ENCODE measurements at regions not wholly inside any gene's neighbourhood (a gene's known extent, or its start where the extent isn't known, plus 50 kb on each side); places are given as distances from the start of the nearest gene placed in this dataset.

DNA sequence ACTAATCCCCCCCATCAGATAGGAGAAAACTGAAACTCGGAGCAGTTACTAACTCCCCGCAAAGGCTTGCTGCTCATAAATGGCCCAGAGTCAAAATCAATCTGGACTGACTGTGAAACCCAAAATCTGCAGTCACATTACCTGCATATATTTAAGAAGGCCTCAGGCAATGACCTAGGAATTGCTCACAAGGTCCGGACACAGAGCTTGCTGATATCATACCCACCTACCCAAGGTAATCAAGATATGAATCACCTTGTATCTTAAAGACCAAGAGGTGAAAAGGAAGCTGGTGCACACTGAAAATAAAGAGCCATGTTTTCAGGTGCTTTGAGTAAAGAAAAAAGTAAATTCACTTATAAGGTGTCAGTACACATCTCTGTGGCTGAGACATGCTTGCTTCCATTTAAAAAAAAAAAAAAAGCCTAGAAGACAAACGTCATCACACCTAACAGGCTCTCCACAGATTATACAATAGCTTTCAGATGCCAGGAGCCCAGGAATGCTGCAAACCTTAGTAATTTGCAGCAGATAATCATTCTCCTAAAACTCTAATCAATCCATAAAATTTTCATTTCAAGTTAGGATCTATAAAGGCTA lies 195.4 kb downstream of the ZEB2 start:
- Histone ChIP-seq H3K4me3 (ENCODE audit: low read length) (peak overlapping the region; percentile 56), H3K27me3 (ENCODE audit: low read length) (no peaks in the 10 kb centered on the region), H4K20me1 (ENCODE audit: insufficient read depth, low read depth, low read length) (no peaks in the 10 kb centered on the region), H3K4me2 (ENCODE audit: low read depth, low read length, poor library complexity, severe bottlenecking) (peak overlapping the region; percentile 74), H3K79me2 (ENCODE audit: low read length) (peaks cover 100% of the 10 kb centered on the region), H2AFZ (ENCODE audit: low read length) (no peak overlapping the region), H3K9me3 (ENCODE audit: low read length) (no peaks in the 10 kb centered on the region), H3K27ac (ENCODE audit: low read length) (peak overlapping the region; percentile 90), H3K4me1 (ENCODE audit: low read length) (peaks cover 92% of the 10 kb centered on the region), H3K36me3 (ENCODE audit: insufficient read depth, low read length) (no peaks in the 10 kb centered on the region), H3K9ac (ENCODE audit: low read length) (peak overlapping the region; percentile 52), H3K9me2 (replicated peaks; ENCODE audit: insufficient read depth, low read length) (no peaks in the 10 kb centered on the region)
- peak; percentile 79 for DNase-seq

GRCh38 chr2:144323946-144324345 lies 196.0 kb downstream of the ZEB2 start:
- H2AFZ ChIP-seq (ENCODE audit: low read length): no peak overlapping the region
- H3K4me3 ChIP-seq (ENCODE audit: low read length): peak overlapping the region; percentile 56
- H3K9ac ChIP-seq (ENCODE audit: low read length): peak overlapping the region; percentile 52
- DNase-seq: no peak
- no peaks in the 10 kb centered on the region for H3K9me3 ChIP-seq (ENCODE audit: low read length)
- H3K9me2 ChIP-seq (replicated peaks; ENCODE audit: insufficient read depth, low read length): no peaks in the 10 kb centered on the region
- H3K36me3 ChIP-seq (ENCODE audit: insufficient read depth, low read length): no peaks in the 10 kb centered on the region
- H4K20me1 ChIP-seq (ENCODE audit: insufficient read depth, low read depth, low read length): no peaks in the 10 kb centered on the region
- peak overlapping the region; percentile 90 for H3K27ac ChIP-seq (ENCODE audit: low read length)
- peaks cover 89% of the 10 kb centered on the region for H3K4me1 ChIP-seq (ENCODE audit: low read length)
- H3K79me2 ChIP-seq (ENCODE audit: low read length): peaks cover 99% of the 10 kb centered on the region
- peak overlapping the region; percentile 74 for H3K4me2 ChIP-seq (ENCODE audit: low read depth, low read length, poor library complexity, severe bottlenecking)
- no peaks in the 10 kb centered on the region for H3K27me3 ChIP-seq (ENCODE audit: low read length)

DNA sequence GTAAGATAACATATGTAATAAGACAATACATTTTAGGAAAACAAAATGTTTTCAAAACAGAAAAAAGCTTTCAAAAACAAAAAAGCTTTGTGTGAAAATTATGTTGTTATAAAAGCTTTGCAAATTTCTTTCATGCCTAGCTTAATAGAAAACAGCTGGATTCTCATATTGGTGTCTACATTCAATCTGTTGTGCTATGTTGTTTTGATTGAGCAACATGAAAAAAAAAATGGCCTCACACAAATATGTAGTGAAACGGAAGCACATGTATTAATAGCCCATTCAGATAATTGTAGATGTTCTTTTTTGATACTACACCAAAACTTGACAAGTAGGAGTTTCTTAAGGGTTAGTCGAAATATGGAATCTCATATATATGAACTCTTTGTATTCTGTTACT lies 197.5 kb downstream of the ZEB2 start:
- Histone ChIP-seq H4K20me1 (ENCODE audit: insufficient read depth, low read depth, low read length) (no peaks in the 10 kb centered on the region), H3K9me3 (ENCODE audit: low read length) (no peaks in the 10 kb centered on the region), H3K9me2 (replicated peaks; ENCODE audit: insufficient read depth, low read length) (no peaks in the 10 kb centered on the region), H3K4me2 (ENCODE audit: low read depth, low read length, poor library complexity, severe bottlenecking) (peak overlapping the region; percentile 74), H2AFZ (ENCODE audit: low read length) (no peak overlapping the region), H3K4me1 (ENCODE audit: low read length) (peaks cover 87% of the 10 kb centered on the region), H3K27me3 (ENCODE audit: low read length) (no peaks in the 10 kb centered on the region), H3K27ac (ENCODE audit: low read length) (peak overlapping the region; percentile 90), H3K36me3 (ENCODE audit: insufficient read depth, low read length) (no peaks in the 10 kb centered on the region), H3K79me2 (ENCODE audit: low read length) (peaks cover 99% of the 10 kb centered on the region), H3K9ac (ENCODE audit: low read length) (no peak overlapping the region), H3K4me3 (ENCODE audit: low read length) (no peak overlapping the region)
- peak; percentile 56 for DNase-seq

- peak; percentile 67 for DNase-seq
These were observed 199.4 kb downstream of the ZEB2 start for GRCh38 chr2:144320491-144320890.

GRCh38 chr2:144317071-144317738 lies 202.7 kb downstream of the ZEB2 start:
- no peak overlapping the region for H3K27ac ChIP-seq (ENCODE audit: low read length)
- no peak overlapping the region for H3K4me3 ChIP-seq (ENCODE audit: low read length)
- no peaks in the 10 kb centered on the region for H4K20me1 ChIP-seq (ENCODE audit: insufficient read depth, low read depth, low read length)
- H3K36me3 ChIP-seq (ENCODE audit: insufficient read depth, low read length): peaks cover 3% of the 10 kb centered on the region
- H3K9me2 ChIP-seq (replicated peaks; ENCODE audit: insufficient read depth, low read length): no peaks in the 10 kb centered on the region
- no peak for DNase-seq
- H3K9me3 ChIP-seq (ENCODE audit: low read length): peaks cover 3% of the 10 kb centered on the region; the same call in 1 of the 2 replicates
- no peak overlapping the region for H3K9ac ChIP-seq (ENCODE audit: low read length)
- H3K79me2 ChIP-seq (ENCODE audit: low read length): peaks cover 89% of the 10 kb centered on the region
- H3K4me2 ChIP-seq (ENCODE audit: low read depth, low read length, poor library complexity, severe bottlenecking): no peak overlapping the region
- H2AFZ ChIP-seq (ENCODE audit: low read length): no peak overlapping the region
- H3K4me1 ChIP-seq (ENCODE audit: low read length): peaks cover 38% of the 10 kb centered on the region
- no peaks in the 10 kb centered on the region for H3K27me3 ChIP-seq (ENCODE audit: low read length)

More at GRCh38 chr2:144320491-144320890, 199.4 kb downstream of the ZEB2 start:
- no peak overlapping the region for H2AFZ ChIP-seq (ENCODE audit: low read length)
- no peak overlapping the region; the same call in 1 of the 2 replicates for H3K9ac ChIP-seq (ENCODE audit: low read length)
- peaks cover 70% of the 10 kb centered on the region for H3K4me1 ChIP-seq (ENCODE audit: low read length)
- peaks cover 99% of the 10 kb centered on the region for H3K79me2 ChIP-seq (ENCODE audit: low read length)
- peak overlapping the region; percentile 2; the same call in 1 of the 2 replicates for H3K4me3 ChIP-seq (ENCODE audit: low read length)
- no peaks in the 10 kb centered on the region; the same call in 1 of the 2 replicates for H3K9me3 ChIP-seq (ENCODE audit: low read length)
- peak overlapping the region; percentile 50 for H3K4me2 ChIP-seq (ENCODE audit: low read depth, low read length, poor library complexity, severe bottlenecking)
- no peaks in the 10 kb centered on the region for H4K20me1 ChIP-seq (ENCODE audit: insufficient read depth, low read depth, low read length)
- H3K27me3 ChIP-seq (ENCODE audit: low read length): no peaks in the 10 kb centered on the region
- H3K36me3 ChIP-seq (ENCODE audit: insufficient read depth, low read length): no peaks in the 10 kb centered on the region; the same call in 1 of the 2 replicates
- H3K9me2 ChIP-seq (replicated peaks; ENCODE audit: insufficient read depth, low read length): no peaks in the 10 kb centered on the region
- H3K27ac ChIP-seq (ENCODE audit: low read length): peak overlapping the region; percentile 26

DNA sequence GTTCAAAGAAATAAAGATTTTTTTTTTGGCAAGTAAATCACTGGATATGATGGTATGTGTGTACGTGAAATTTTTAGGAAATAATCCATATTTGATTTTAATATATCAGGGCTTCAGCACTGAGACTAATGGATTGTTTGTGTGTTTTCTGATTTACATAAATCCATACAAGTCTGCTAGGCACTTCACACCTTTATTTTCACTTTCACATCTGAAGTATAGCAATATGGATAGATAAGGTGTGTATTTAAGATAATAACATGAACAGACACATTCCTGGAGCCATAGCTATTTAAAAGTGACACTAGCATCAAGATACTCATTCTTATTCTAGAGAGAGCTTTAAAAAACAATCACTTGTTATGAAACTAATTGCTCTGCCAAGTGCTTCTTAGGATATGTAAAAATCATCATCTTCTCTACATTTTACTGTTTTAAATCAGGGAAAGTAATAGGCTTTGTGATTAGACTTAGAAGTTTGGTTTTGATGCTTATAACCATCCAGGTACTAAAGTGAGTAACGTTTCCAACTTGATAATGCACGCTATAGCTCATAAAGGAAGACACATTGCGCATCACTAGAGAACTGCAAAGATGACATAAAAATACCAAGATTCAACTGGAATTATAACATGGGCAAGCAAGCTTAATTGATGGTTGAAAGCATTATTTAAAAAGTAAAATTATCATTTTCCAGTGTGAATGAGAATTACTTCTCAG lies 208.9 kb downstream of the ZEB2 start:
- H3K4me3 ChIP-seq (ENCODE audit: low read length): no peak overlapping the region

DNA sequence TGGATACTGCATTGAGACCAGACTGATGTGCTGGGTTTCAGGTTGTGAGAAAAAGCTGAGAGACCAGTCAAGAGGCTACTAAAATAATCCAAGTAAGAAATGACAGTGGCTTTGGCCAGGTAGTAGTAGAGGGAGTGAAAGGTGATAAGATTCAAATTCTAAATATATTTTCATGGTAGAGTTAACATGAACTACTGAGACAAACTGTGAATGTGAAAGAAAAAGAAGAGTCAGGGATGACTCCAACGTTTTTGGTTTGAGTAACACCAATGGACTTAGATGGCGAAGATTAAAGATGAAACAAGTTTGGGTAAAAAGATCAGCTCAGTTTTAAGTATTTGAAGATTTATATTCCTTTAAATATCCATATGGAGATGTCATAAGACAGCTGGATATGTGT lies 209.4 kb downstream of the ZEB2 start:
- Histone ChIP-seq H3K36me3 (ENCODE audit: insufficient read depth, low read length) (peaks cover 16% of the 10 kb centered on the region), H3K9me3 (ENCODE audit: low read length) (peaks cover 9% of the 10 kb centered on the region), H3K27ac (ENCODE audit: low read length) (no peak overlapping the region), H2AFZ (ENCODE audit: low read length) (no peak overlapping the region), H3K9me2 (replicated peaks; ENCODE audit: insufficient read depth, low read length) (no peaks in the 10 kb centered on the region), H3K79me2 (ENCODE audit: low read length) (peaks cover 87% of the 10 kb centered on the region), H3K4me3 (ENCODE audit: low read length) (no peak overlapping the region), H3K4me2 (ENCODE audit: low read depth, low read length, poor library complexity, severe bottlenecking) (no peak overlapping the region), H3K27me3 (ENCODE audit: low read length) (no peaks in the 10 kb centered on the region), H3K9ac (ENCODE audit: low read length) (no peak overlapping the region), H3K4me1 (ENCODE audit: low read length) (no peaks in the 10 kb centered on the region), H4K20me1 (ENCODE audit: insufficient read depth, low read depth, low read length) (no peaks in the 10 kb centered on the region)
- DNase-seq: no peak

More for the DNA sequence above, 208.9 kb downstream of the ZEB2 start:
- Histone ChIP-seq H3K79me2 (ENCODE audit: low read length) (peaks cover 87% of the 10 kb centered on the region), H3K27me3 (ENCODE audit: low read length) (no peaks in the 10 kb centered on the region), H3K4me2 (ENCODE audit: low read depth, low read length, poor library complexity, severe bottlenecking) (no peak overlapping the region), H3K9me3 (ENCODE audit: low read length) (peaks cover 9% of the 10 kb centered on the region), H3K36me3 (ENCODE audit: insufficient read depth, low read length) (peaks cover 16% of the 10 kb centered on the region), H3K9ac (ENCODE audit: low read length) (no peak overlapping the region), H3K27ac (ENCODE audit: low read length) (no peak overlapping the region), H3K9me2 (replicated peaks; ENCODE audit: insufficient read depth, low read length) (no peaks in the 10 kb centered on the region), H3K4me1 (ENCODE audit: low read length) (no peaks in the 10 kb centered on the region), H4K20me1 (ENCODE audit: insufficient read depth, low read depth, low read length) (no peaks in the 10 kb centered on the region), H2AFZ (ENCODE audit: low read length) (no peak overlapping the region)
- no peak for DNase-seq

DNA sequence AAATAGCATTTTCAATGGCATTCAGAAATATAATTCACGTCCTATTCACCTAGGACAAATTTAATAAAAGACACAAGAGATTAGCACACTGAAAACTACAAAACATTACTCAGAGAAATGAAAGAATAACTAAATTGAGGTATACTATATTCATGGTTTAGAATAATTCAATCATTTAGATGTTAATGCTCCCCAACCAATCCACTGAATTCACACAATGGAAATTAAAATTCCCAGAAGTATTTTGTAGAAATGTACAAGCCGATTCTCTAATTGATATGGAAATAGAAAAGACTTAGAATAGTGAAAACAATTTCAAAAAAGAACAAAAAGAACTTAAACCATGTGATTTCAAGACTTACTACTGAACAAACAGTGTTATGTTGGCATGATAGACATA lies 212.2 kb downstream of the ZEB2 start:
- Histone ChIP-seq H3K9me2 (replicated peaks; ENCODE audit: insufficient read depth, low read length) (no peaks in the 10 kb centered on the region), H3K79me2 (ENCODE audit: low read length) (peaks cover 96% of the 10 kb centered on the region), H3K27me3 (ENCODE audit: low read length) (no peaks in the 10 kb centered on the region), H4K20me1 (ENCODE audit: insufficient read depth, low read depth, low read length) (no peaks in the 10 kb centered on the region), H2AFZ (ENCODE audit: low read length) (no peak overlapping the region), H3K36me3 (ENCODE audit: insufficient read depth, low read length) (peaks cover 16% of the 10 kb centered on the region), H3K4me2 (ENCODE audit: low read depth, low read length, poor library complexity, severe bottlenecking) (no peak overlapping the region), H3K27ac (ENCODE audit: low read length) (no peak overlapping the region), H3K4me3 (ENCODE audit: low read length) (no peak overlapping the region), H3K9me3 (ENCODE audit: low read length) (peaks cover 9% of the 10 kb centered on the region), H3K9ac (ENCODE audit: low read length) (no peak overlapping the region), H3K4me1 (ENCODE audit: low read length) (no peaks in the 10 kb centered on the region)
- no peak for DNase-seq
